RWPE1 (cell line): ENCODE measurements at regions not wholly inside any gene's neighbourhood (a gene's known extent, or its start where the extent isn't known, plus 50 kb on each side); places are given as distances from the start of the nearest gene placed in this dataset.
"Not testable (repeated sequence)": the region's sequence is repeated elsewhere in the genome, so short reads cannot be mapped to it uniquely, and the experiment has no call there.

Experiments
- CTCF ChIA-PET: fragments of 350-600 bp; sonication (Branson Sonifier 250); formaldehyde crosslinking; extraction: SDS; loops from one replicate; lab custom pipeline; 2021; lab: Yijun Ruan, JAX
- POLR2A ChIA-PET: fragments of 400-600 bp; formaldehyde crosslinking; extraction: SDS; loops from one replicate; lab custom pipeline; 2020; ENCODE audit warnings: antibody characterized with exemption; ENCODE audit not compliant: low non-redundant PET; lab: Yijun Ruan, JAX
- DNase-seq: peaks from one replicate; pipeline ENCODE4 v3.0.0; 2012; ENCODE audit warnings: low spot score
- H3K27ac ChIP-seq: fragments of 450-650 bp; 2 replicates; pipeline ENCODE4 v1.5.1; 2017
- TF ChIP-seq, protein P1 (sequence below): fragments of 450-650 bp; conservative IDR thresholded peaks from 2 replicates; pipeline ENCODE4 v1.5.1; 2017; ENCODE audit warnings: low read depth, mild to moderate bottlenecking

DNA sequence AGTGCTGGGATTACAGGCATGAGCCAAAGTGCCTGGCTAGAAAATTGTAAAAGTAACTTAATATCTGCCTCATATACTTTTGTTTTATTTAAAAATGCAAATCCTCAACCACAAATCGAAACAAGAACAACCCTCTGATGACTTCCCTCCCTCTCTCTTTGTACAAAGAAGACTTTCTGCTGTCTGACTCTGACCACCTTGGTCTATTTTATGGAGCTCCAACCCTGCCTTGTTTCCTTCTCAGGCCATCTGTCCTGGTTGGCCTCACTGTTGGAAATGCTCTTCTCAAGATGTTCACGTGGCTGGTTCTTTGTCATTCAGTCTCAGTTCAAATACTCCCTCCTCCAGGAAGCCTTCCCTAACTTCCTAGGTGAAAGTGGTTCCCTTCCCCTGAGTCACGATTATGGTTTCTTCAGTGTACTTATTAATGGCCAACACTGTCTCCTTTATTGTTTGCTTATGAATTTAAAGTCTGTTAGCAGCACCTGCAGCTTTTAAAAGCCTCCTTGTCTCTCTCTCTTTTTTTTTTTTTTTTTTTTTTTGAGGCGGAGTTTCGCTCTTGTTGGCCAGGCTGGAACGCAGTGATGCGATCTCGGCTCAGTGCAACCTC is 151.5 kb upstream of the SALL4 start:
- ChIA-PET POLR2A (no interaction called here), CTCF (interaction anchor here (0.6 to 0.9 kb wide), 2 partner anchors 21 to 244 kb away, joined by 3 to 4 read pairs; no protein-coding TSS in a partner anchor)
- H3K27ac ChIP-seq: no peak overlapping the region
- DNase-seq: no peak
- TF ChIP-seq, protein P1, sequence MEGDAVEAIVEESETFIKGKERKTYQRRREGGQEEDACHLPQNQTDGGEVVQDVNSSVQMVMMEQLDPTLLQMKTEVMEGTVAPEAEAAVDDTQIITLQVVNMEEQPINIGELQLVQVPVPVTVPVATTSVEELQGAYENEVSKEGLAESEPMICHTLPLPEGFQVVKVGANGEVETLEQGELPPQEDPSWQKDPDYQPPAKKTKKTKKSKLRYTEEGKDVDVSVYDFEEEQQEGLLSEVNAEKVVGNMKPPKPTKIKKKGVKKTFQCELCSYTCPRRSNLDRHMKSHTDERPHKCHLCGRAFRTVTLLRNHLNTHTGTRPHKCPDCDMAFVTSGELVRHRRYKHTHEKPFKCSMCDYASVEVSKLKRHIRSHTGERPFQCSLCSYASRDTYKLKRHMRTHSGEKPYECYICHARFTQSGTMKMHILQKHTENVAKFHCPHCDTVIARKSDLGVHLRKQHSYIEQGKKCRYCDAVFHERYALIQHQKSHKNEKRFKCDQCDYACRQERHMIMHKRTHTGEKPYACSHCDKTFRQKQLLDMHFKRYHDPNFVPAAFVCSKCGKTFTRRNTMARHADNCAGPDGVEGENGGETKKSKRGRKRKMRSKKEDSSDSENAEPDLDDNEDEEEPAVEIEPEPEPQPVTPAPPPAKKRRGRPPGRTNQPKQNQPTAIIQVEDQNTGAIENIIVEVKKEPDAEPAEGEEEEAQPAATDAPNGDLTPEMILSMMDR: no peak

DNA sequence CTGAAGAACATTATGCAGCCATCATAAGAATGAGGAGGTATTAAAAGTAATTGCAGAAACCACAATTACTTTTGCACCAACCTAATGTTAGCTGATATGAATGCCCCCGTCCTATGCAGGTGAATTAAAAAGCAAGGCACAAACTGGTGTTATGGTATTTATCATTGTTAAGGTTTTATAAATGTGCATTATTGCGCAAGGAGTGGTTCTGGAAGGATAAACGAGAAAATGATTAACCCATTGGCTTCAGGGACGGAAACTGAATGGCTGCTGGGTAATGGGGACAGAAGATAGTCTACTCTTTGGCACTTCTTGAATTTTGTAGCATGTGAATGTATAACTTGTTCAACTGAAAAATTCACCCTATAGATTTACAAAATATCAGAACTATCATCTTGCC is 148.6 kb upstream of the SALL4 start:
- POLR2A ChIA-PET: no interaction called here
- no peak overlapping the region for H3K27ac ChIP-seq
- TF ChIP-seq, protein P1: no peak
- DNase-seq: no peak
- CTCF ChIA-PET: interaction anchor here (1.5 kb wide), 1 partner anchor 151 kb away, joined by 7 read pairs; no protein-coding TSS in a partner anchor

DNA sequence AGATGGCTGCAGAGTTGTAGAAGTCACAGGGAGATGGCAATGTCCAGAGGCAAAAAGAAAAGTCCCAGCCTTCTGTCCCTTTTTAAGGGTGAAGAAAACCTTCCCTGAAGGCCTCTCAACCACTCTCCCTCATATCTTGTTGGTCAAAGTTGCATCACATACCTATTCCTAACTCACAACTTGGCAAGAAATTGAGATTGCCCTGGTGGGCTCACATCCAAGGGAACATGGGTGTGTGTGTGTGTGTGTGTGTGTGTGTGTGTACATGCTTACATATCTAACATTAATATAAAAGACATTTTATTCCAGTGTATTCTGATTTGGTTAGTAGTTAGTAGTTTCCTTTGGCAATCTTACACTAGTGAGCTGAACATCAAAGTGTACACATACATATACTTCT is 144.3 kb upstream of the SALL4 start:
- DNase-seq: no peak
- ChIA-PET POLR2A (no interaction called here), CTCF (interaction anchor here (0.6 kb wide), 1 partner anchor 933 kb away, joined by 3 read pairs; no protein-coding TSS in a partner anchor)
- TF ChIP-seq, protein P1: no peak
- H3K27ac ChIP-seq: no peak overlapping the region

DNA sequence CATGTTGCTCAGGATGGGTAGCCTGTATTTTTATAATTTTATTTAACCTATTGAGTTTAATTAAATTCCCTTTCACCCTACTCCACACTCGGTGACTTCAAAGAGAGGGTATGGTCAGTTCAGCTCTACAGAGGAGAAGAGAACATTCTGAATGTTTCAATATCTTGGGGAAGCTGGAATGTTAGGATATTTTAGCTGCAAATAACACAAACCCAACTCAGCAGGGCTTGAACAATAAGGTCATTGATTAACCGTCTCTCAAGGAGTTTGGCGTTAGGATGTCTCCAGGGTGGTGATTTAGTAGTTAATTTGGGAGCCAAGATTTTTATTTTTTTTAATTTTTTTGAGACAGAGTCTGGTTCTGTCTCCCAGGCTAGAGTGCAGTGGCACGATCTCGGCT is 143.6 kb upstream of the SALL4 start:
- POLR2A ChIA-PET: no interaction called here
- CTCF ChIA-PET: interaction anchor here (0.6 kb wide), 3 partner anchors 20 to 169 kb away, joined by 3 to 5 read pairs (median 3); no protein-coding TSS in a partner anchor
- no peak overlapping the region for H3K27ac ChIP-seq
- no peak for DNase-seq
- TF ChIP-seq, protein P1: no peak

DNA sequence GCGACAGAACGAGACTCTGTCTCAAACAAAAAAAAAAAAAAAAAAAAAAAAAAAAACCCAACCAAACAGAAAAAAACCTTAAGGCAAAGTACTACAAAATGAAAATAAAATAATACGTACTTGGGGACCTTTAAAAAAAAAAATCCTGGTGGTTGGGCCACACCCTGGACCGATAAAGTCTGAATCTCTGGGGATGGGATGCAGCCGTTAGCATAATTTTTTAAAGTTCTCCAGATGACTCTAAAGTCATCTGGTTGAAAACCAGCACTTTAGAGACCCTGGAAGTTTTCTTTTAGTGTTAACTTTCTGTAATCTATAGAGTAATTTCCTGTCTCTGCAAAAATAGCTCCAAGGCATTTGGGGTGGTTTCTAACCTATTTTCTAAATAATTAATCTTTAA is 142.9 kb upstream of the SALL4 start:
- ChIA-PET CTCF (interaction anchor here (0.6 to 0.7 kb wide), 3 partner anchors 20 to 116 kb away, joined by 3 read pairs; no protein-coding TSS in a partner anchor), POLR2A (no interaction called here)
- H3K27ac ChIP-seq: no peak overlapping the region
- no peak for DNase-seq
- TF ChIP-seq, protein P1: no peak

DNA sequence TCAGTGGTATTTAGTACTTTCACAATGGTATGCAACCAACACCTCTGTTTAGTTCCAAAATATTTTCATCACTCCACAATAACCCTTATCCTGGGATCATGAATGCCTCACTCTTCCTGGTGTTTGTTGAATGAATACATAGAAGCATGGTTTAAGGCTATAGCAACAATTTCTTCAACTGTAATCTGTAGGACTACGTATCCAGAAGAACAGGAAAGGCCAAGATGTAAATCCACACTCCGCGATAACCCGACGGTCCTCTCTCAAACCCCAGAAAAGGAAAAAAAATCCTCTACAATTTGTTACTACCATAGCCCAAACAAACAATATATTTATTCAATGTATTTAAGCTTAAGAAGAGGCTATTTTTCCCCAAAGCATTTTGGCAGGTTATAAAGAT is 141.4 kb upstream of the SALL4 start:
- H3K27ac ChIP-seq: no peak overlapping the region
- ChIA-PET POLR2A (no interaction called here), CTCF (no interaction called here)
- TF ChIP-seq, protein P1: no peak
- no peak for DNase-seq

DNA sequence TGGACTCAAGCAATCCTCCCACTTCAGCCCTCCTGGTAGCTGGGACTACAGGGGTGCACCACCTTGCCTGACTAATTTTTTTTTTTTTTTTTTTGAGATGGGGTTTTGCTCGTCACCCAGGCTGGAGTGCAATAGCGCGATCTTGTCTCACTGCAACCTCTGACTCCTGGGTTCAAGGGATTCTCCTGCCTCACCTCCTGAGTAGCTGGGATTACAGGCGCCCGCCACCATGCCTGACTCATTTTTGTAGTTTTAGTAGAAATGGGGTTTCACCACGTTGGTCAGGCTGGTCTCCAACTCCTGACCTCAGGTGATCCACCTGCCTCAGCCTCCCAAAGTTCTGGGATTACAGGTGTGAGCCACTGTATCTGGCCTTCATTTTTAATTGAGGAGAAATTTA is 141.0 kb upstream of the SALL4 start:
- H3K27ac ChIP-seq, CTCF ChIA-PET, DNase-seq, POLR2A ChIA-PET: not testable (repeated sequence)
